ENCODE measurements at regions not wholly inside any gene's neighbourhood (a gene's known extent, or its start where the extent isn't known, plus 50 kb on each side); places are given as distances from the start of the nearest gene placed in this dataset.
"Not testable (repeated sequence)": the region's sequence is repeated elsewhere in the genome, so short reads cannot be mapped to it uniquely, and the experiment has no call there.

GRCh38 chr5:20732223-20732622, 744.2 kb upstream of the CDH18 start:
- not testable (repeated sequence) for TF ChIP-seq TCF7L2 (IDR thresholded peaks at IDR 0.05; ENCODE audit: borderline replicate concordance, low read depth, low read length); ZNF558 (tag by site-specific recombination; IDR thresholded peaks at IDR 0.05); CTCF (tag by site-specific recombination; IDR thresholded peaks at IDR 0.05); ZNF324 (tag by site-specific recombination; IDR thresholded peaks at IDR 0.05); GLIS2 (tag by site-specific recombination; IDR thresholded peaks at IDR 0.05); ZSCAN16 (tag by site-specific recombination; IDR thresholded peaks at IDR 0.05); REST (tag by site-specific recombination; IDR thresholded peaks at IDR 0.05); ZNF664 (tag by site-specific recombination; IDR thresholded peaks at IDR 0.05); PRDM10 (tag by site-specific recombination; IDR thresholded peaks at IDR 0.05); ZBTB10 (tag by site-specific recombination; IDR thresholded peaks at IDR 0.05); ZBTB21 (tag by site-specific recombination; IDR thresholded peaks at IDR 0.05); ZNF138 (tag by site-specific recombination; IDR thresholded peaks at IDR 0.05; ENCODE audit: borderline replicate concordance)
